NOMO-1 (cell line): ENCODE measurements at regions not wholly inside any gene's neighbourhood (a gene's known extent, or its start where the extent isn't known, plus 50 kb on each side); places are given as distances from the start of the nearest gene placed in this dataset.
"Not testable (repeated sequence)": the region's sequence is repeated elsewhere in the genome, so short reads cannot be mapped to it uniquely, and the experiment has no call there.

ENCODE experiments used
- DNase-seq, 2 experiments: peaks; one replicate each; lab custom pipeline; 2025; ENCODE audit not compliant: unreplicated experiment in 2 of 2; lab: John Stamatoyannopoulos, UW

- DNase-seq: not testable (repeated sequence)
Measured at GRCh38 chr2:88802026-88802425, 110.6 kb downstream of the RPIA start.

- DNase-seq: no peak
Measured at GRCh38 chr2:88807237-88807962, 115.9 kb downstream of the RPIA start.

DNA sequence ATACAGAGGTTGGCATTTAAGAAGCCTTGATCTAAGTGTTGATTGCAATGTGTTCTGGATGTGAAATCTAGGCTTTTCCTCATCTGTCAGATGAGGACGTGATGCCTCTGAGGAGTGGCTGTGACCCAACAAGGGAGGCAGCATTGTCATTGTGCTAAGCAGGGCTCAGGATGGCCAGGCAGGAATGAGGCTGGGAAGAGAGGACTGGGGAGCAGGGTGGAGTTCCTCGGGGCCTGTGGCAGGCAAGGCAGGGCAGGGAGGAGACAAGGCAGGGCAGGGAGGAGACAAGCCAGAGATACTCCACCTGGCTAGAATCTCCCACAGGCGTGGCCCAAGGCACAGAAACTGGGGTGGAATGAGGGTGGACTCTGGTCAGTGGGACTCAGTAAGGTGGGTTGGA, 116.6 kb downstream of the RPIA start:
- no peak for DNase-seq

- no peak for DNase-seq
Measured at GRCh38 chr2:88808652-88809051, 117.2 kb downstream of the RPIA start.

DNA sequence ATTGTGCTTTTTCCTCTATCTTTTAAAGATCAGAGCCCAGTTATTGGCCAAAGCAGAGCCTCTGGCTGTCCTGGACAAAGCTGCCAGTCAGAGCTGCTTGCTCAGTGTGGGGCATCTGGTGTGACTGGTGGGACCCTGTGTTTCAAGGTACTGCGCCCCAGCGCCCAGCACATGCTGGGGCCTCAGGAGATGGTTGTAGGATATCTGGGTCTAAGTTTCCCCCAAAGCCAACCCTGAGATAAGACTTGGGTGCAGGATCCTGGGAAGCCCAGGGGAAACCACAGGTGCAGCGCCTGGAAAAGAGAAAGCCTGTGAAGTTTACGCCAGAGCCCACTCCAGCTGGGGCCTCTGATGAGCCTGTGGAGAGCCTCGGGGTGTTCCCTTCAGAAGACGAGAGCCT, 117.7 kb downstream of the RPIA start:
- DNase-seq: no peak

GRCh38 chr2:88810017-88810416, 118.5 kb downstream of the RPIA start:
- no peak for DNase-seq

DNA sequence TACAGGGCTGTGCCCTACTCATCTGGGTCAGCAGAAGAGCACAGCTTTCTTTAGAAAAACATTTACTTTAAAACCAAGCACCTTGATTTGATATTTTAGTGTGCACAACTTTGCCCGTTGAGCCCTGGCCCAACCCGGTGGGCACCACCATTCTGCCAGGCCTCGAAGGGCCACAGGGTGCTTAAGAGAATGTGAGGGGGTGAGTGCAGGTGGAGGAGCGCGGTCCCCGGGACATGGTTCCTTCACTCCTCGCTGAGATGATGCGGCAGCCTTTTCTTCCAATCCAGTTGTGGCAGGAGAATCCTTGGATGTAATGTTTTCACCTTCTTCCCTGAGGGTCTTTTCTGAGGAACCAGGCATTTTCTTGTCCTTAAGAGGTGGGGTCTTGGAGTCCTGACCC, 119.0 kb downstream of the RPIA start:
- DNase-seq: no peak

DNA sequence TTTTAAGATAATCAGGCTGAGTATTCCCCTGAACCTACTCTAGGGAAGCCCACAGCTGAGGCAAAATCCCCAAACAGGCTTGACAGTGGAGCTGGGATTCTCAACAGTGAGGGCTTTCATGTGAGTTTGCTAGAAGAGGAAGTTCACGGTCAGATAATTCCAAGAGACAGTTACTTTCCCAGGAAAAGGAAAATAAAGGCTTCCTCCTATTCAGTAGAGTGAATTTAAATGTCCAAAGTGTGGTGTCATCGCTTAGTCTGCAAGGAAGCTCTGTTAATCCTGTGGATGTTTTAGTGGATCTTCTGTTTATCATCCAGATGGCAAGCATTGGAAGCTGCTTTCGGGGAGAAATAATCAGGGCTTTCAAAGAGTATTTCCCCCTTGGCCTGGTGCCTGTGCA, 119.8 kb downstream of the RPIA start:
- DNase-seq: no peak

GRCh38 chr2:88811681-88812080, 120.2 kb downstream of the RPIA start:
- DNase-seq: no peak

- DNase-seq: no peak
Measured at GRCh38 chr2:88813612-88814011, 122.1 kb downstream of the RPIA start.

- DNase-seq: no peak
Measured at GRCh38 chr2:88815282-88815681, 123.8 kb downstream of the RPIA start.

DNA sequence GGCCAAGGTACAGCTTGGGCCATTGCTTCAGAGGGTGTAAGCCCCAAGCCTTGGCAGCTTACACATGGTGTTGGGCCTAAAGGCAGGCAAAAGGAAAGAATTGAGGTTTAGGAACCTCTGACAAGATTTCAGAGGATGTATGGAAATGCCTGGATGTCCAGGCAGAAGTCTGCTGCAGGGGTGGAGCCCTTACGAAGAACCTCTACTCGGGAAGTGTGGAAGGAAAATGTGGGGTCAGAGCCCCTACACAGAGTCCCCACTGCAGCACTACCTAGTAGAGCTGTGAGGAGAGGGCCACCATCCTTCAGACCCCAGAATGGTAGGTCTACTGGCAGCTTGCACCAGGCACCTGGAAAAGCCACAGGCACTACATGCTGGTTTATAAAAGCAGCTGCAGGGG, 124.2 kb downstream of the RPIA start:
- no peak for DNase-seq

DNA sequence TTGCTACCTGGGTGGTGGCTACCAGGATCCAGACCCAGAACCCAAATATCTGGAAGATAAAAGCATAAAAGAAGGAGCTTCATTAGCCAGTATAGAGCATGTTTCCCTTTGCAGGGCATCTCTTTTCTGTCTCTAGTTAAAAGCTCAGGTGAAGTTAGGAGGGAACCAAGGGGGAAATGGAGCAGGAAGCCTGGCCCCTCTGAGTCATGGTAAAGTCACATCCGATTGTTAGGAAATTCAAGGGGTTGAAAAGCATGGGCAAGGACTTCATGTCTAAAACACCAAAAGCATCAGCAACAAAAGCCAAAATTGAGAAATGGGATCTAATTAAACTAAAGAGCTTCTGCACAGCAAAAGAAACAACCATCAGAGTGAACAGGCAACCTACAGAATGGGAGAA, 126.9 kb downstream of the RPIA start:
- DNase-seq: peak in 1 of 2 experiments; percentile 35

DNA sequence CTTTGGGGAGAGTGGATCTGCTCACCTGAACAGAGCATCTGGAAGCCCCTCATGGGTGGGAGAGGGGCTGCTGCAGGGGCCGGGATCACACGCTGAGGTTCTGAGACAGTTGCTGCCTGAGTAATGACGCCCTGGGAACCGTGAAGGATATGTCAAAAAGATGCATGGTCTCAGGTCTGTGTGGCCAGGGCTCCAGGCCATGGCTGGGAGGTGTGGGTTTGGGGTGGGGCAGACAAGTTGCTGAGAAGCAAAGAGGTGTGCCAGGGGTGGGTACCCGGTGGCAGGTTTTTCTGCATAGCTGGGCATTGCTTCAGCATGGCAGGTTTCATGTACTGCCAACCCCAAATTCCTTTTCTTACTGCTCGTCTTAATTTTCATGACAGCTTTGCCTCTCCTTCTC, 133.5 kb downstream of the RPIA start:
- DNase-seq: no peak

DNA sequence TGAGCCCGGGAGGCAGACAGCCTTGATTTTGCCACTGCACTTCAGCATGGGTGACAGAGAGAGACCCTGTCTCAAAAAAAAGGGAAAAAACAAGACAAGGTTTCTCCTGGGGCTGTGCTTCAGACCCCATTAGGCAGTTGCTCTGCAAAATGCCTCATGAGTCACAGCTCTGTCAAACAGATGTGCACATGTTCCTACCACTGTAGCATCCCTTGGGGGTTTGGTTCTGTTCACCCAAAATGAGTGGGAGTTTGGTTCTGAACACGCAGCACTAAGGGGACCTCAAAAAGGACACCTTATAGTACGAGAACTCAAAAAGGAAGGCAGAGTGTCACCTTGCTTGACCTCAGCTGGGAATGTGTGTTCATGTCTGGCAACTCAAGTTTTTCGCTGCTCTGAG, 134.9 kb downstream of the RPIA start:
- DNase-seq: no peak

DNA sequence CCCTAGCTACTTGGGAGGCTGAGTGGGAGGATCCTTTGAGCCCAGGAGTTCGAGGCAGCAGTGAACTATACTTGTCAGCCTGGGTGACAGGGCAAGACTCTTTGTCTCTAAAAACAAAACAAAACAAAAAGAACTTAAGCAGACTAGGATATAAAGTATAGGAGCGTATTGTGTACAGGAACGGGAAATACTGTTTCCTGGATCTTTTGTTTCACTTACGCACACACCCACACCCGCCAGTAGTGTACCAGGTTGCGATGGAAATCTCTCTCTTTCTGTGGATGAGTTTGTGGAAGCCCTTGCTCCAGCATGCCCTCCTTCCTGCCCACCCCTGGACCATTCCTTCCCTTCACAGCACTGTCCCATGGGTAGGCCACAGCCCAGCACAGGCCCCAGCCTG, 136.3 kb downstream of the RPIA start:
- DNase-seq: no peak

- DNase-seq: no peak
Measured at GRCh38 chr2:88828397-88829137, 137.1 kb downstream of the RPIA start.

DNA sequence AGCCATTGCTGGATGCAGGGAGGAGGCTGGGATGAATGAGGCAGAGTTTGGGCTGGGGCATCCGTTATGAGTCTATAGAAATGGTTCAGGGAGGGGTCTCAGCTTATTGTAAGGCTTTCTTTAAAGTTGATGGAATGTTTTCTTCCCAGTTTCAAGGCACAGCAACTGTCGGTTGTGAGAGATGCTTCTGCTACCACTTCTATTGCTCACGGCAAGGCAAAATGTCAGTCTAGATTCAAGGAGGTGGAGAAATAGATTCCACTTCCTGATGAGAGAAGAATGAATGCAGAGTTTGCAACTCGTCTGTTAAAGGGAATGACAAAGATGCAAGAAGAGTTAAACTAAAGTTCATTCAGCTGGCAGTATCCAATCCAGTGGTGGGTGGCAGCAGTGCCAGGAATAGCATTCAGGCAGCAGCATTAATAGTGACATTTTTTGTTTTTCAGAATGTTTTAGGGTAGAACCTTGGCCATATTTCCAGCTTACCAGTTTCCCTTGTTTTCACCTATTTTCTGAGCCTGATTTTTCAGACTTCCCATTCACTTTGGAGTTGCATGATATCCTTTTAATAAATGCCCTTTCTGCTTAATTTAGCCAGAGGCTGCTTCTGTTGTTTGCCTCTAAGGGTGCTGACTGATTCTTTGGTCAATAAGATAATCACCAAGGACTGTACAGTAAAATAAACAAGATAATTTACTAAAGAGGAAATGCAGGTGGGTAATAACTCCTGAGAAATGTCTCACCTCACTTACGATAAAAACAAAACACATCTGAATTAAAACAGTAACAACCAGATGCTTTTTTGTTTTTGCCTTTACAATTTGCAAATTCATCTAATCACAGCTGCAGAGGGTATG, 138.4 kb downstream of the RPIA start:
- DNase-seq: no peak

- no peak for DNase-seq
Measured at GRCh38 chr2:88831071-88831791, 139.8 kb downstream of the RPIA start.

GRCh38 chr2:88831792-88832248, 140.3 kb downstream of the RPIA start:
- DNase-seq: peak; percentile 50 to 73
